HuH-7 (cell line): ENCODE measurements at regions not wholly inside any gene's neighbourhood (a gene's known extent, or its start where the extent isn't known, plus 50 kb on each side); places are given as distances from the start of the nearest gene placed in this dataset.

ENCODE experiments used
- DNase-seq: peaks from one replicate; pipeline ENCODE4 v3.0.0; 2011; ENCODE audit warnings: low spot score

DNA sequence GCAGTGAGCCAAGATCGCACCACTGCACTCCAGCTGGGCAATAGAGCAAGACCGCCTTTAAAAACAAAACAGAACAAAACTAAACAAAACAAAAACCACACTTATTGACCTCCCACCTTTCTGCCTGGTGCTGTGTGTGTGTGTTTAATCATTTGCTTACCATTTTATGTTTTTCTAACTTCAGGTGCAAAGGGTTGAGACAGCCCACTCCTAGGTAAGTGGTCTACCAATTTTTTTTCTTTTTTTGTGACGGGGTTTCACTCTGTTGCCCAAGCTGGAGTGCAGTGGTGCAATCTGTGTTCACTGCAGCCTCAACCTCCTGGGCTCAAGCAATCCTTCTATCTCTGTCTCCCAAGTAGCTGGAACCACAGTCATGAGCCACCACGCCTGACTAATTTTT is 65.8 kb downstream of the SALL1 start:
- DNase-seq: no peak

DNA sequence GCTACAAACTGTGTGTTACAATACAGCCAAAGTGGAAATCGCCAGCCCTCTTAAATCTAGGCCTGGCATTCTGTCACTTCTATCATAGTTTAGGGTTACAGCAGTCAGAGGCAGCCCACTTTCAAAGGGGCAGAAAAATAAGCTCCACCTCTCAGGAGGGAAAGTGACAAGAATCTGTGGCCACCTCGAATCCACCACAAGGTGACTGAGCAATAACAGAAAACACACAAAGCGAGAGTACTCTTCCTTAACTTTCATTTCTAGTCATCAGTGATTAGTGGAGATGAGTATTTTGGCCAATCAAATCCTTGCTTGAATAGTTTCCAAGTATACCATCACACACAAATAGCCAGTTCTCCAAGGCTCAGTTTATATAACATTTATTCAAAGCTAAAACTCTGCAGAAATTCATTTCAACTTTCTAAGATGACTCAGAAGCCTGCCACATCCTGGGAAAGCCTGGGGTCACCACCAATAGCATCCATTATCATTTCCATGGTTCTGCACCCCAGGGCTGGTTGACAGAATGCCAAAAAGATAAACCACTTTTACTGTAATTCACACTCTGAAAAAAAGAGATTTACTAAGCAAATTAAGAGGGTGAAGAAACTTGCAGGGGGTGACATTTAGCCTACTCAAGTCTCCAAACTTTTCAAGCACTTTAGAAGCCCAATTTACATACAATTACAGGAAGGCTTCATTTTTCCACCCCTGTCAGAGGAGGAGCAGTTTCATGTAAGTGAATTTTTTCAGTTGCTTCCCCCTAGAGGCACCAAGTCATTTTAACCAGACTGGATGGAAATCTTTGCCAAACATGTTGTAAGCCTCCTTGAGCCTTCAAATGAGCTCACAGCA is 66.8 kb downstream of the SALL1 start:
- no peak for DNase-seq

DNA sequence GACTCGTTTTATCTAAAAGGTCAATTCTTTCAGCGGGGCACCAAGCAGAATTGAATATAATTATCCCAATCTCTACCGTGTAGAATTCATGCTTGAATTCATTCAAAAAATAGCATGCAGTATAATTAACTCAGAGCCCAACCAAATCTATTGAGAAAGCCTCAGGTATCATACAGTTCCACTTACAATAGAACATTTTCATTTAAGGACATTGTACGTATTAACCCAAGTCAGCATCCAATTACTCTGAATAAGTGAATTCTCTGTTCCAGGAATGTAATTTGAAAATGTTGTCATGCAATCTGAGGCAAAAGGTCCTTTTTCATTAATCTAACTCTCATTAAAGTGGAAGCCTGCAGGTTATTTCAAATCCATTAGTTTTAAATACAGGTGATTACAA is 78.5 kb downstream of the SALL1 start:
- no peak for DNase-seq

DNA sequence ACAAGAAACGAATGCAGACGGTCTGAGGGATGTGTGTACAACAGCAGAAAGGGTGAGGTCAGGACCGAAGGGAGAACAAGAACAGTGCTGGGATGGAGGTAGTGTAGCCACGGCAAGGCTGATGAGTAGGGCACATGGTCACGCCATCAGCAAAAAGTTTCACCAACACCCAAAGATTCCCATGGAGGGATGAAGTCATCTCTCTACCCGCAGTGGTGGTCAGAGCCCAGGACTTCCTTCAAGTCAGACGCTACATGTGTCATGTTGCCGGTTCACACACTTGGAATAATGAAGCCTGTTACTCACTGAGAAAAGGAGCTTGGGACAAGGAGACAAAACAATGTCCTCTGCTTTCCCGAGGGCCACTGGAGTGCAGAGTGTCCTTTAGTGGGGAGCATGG is 79.7 kb downstream of the SALL1 start:
- DNase-seq: no peak

DNA sequence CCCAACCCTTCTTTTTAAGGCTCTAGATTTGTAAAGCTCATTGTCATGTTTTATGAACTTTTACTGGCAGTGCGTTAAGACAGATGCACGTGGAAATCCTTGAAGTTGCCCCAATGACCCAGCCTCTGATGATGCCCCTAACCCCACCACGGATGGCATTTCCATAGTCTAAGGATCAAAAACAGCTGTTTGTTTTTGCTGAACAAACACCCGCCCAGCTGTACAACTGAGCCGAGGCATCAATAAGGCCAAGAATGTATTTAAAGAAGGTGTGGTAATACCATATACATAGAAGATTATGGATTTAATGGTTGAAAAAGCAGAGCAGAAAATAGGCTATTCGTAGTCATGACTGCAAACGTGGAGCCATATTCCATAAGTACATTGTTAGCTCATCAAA is 83.7 kb downstream of the SALL1 start:
- DNase-seq: no peak

DNA sequence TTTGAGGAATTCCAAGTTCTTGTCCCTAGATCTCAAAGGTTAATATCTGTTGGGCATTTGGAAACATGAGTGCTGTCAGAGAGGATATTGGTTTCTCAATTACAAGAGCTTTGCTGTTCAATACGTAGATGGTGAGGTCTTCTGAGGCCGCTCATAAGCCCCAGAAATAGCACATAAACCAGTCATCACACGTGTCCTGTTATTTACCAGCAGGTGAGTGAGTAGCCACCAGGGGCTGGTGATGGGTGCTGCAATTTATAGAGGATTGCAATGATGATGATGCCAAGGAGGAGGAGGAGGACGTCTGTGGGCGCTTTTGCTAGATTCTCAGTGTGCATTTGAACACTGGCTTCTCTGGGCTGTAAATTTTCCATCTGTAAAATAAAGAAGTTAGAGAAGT is 89.0 kb downstream of the SALL1 start:
- DNase-seq: no peak

DNA sequence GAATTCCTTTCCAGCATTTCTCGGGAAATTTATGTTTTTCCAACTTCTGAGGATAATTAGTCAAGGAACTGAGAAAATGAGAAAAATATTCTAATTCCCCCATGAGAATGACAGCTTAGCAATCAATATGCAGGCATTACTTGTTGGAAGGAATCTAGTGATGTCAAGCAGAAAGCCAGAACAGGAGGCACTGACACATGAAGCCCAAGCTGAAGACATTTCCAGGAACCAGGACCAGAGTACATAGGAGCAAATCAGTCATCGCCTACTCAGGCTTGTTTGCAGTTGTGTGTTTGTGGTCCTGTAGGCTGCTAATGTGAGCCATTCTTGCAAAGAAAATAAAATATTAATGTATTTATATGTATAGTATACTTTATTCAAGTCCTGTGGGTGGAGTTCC is 89.7 kb downstream of the SALL1 start:
- no peak for DNase-seq

DNA sequence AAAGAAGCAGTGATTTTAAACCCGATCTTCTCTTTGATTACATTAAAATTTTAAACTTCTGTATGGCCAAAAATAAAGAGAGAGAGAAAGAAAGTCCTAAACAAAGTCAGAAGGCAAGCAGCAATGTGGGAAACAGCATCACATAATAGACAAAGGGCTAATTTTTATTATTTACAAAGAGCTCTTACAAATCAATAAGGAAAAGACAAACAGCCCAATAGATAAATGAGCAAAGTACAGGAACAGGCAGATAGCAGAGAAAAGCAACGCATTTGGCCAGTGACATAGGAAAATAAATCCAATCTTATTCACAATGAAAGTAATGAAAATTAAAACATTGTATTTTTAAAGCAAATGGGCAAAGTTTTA is 93.1 kb downstream of the SALL1 start:
- no peak for DNase-seq

DNA sequence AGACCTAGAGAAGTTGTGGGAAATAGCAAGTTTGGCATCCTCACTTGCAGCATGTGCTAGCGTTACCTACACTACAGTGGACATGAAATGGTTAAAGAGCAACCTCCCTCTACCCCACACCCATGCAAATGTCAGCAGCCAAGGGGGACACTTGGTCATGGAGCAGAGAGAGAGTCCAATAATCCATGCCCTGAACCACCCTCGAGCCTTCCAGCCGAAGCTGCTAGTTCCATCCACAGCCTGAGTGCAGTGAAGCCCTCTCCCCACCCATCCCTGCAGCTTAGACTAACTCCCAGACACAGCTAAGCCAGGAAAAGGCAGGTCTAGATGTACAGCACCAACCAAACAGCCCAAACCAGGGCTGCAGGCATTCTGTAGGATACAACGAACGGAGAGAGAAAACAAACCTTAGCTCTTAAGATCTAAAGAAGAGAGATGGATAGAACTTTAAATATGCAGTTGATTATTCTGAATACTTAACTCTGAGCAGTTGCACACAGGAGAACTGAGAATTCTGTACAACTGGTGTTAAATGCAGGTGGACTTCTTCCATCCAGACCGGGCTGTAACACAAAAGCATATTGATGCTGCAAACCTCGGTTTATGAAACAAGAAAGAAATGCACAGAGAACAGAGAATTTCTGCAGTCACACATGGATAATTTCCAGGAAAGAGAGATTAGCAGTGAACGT is 93.8 kb downstream of the SALL1 start:
- DNase-seq: no peak

DNA sequence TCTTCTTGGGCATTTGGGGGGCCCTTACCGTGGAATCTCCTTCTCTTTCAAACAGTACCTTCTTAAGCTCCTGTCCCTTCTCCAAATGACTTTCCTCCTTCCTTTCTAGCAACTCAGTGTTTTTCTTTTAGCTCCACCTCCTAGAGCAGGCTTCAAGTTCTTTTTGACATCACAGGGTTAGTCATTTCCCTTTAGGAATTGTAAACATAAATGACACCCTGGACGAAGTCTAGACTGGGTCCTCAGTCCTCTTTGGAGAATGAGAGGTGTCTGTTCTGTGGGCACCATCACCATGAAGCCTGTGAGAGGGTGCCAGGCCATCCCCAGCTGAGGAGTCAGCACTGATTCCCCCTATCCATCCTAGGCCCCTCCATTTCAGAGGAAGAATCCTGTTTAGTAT is 94.7 kb downstream of the SALL1 start:
- DNase-seq: no peak

DNA sequence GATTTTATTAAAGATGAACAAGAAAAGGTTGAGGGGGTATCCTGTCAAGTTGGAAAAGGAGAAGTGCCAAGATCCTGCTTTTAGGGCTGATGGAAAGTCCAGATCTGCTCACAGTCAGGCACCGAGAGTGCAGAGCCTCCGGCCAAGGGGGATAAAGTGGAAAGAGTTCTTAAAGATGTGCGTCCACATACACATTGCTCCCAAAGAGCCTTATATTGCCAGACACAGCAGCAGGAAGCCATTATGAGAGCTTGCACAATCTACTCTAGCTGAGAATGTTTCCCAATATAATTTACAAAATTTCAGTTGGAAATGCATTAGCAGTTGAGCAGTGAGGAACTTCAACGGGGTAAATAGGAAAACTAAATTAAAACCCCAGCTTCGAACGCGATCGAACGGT is 95.6 kb downstream of the SALL1 start:
- DNase-seq: no peak

DNA sequence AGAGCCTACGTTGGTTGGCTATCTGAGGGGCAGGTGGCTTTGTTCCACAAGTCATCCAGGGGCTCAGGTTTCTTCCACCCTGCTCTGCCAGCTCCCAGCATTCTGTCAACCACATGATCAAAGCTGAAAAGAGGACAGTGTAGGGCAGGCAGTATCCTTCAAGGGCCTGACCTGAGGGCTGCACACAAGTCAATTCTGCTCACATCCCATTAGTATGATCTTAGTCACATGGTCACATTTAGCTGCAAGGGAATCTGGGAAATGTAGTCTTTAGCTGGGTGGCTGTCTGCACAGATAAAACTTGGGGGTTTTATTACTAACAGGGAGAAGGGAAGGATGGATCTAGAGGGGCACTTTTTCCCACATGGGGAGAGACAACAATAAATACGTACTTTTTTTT is 97.3 kb downstream of the SALL1 start:
- DNase-seq: no peak

DNA sequence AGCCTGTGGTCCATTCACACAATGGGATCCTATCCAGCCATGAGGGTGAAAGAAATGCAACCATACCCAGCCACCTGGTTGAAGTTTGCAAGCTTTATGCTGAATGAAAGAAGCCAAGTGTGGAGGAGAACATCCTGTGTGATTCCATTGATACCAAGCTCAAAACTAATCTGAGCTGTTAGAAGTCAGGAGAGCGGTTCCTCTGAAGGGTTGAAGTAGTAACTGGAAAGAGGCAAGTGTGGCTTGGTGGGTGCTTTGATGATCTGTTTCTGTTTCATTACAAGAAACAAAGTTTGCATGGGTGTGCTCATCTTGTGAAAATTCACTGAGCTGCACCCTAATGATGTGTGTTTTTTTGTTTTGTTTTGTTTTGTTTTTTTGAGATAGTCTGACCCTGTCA is 99.4 kb downstream of the SALL1 start:
- DNase-seq: no peak

DNA sequence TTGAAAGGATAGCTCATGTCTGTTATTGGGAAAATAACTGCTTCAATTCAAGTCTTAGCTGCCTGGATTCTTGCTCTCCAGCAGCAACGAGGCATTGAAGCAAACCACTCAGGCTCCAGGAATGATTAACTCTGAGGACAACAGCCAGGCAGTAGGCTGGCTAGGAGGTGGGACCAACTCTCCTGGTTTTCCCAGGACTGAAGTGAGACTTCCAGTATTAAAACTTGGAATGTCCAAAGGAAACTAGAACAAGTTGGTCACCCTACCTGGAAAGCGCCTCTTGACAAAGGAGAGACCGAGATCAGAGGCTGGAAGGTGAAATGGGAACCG is 100.7 kb downstream of the SALL1 start:
- DNase-seq: peak; percentile 36

DNA sequence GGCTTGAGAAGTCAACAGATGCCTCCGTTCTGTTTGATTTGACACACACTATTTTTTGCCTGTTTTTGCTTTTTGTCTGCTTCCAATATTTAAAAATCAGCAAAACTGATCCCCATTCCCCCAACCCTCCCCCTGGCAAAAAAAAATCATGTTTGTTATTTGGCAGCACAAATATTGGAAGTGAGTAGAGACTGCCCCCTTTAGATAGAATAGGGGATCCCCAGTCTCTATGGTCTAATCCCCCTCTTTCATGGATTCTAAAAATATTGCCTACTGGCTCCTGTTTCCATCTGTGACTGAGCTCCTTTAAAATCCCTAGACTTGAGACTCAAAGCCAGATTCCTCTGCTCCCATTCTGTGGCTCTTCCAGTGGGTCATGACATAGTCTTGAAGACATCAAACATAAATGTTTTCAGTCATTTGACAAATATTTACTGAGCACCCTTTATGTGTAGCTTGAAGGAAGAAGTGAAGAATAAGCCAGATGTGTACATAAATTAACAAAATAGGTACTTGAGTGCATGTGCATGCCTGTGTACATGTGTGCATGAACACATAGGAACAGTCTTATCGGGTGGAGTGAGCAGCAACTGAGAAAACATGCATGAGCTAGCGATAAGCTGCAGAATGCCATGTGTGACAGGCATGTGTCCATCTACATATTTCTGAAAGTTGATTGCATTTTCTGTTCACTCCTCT is 101.2 kb downstream of the SALL1 start:
- DNase-seq: no peak

DNA sequence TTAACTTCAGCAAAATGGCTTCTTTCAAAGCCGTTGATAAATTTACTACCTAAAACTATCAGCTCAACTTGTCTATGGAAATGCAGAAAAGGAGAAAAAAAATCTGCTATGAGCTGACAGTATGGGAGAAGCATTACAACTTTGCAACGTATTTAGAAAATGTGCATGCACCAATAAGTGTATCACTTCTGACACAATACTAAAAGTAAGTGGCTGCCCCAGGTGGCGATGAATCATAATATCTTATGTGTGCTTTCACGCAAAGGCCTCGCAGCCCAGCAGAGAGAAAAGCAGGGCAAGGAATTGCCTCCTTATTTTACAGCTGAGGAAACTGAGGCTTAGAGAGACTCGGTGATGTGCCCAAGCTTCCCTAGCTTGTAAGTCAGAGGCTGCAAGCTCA is 101.8 kb downstream of the SALL1 start:
- no peak for DNase-seq

DNA sequence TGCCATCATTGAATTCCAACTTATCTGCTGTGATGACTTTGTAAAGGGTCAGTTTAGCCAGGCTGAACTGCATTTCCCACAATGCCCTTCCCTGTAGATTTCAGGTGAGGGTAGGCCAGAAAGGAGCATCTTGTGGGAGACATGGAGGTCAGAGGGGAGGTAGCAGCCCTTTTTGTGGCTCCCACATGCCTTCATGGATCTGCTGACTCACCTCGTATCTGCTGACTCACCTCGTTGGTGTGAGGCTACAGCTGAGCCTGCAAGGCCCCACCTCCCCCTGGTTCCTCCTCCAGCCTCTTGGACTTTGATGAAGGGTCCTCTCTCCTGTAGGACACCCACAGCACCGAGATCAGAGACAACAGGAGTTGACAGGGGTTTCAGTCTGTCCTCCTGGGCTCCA is 102.5 kb downstream of the SALL1 start:
- DNase-seq: no peak

DNA sequence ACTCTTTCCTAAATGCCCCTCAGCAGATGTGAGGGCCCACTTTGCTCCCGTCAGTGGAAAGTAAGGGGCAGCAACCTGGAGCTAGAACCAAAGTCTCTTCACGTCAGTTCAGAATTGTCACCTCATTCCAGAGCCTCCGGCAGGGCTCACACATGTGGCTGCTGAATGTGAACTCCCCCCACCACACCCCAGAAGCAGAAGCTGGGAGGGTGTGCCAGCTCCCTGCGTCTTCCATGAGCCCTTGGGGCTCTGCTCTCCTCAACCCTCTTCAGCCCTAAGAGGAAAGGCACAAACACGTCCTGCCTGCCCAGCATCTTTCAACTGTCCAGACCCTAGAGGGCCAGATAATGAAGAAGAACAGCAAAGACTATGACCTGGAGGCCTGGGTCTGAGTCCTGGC is 105.3 kb downstream of the SALL1 start:
- DNase-seq: no peak

DNA sequence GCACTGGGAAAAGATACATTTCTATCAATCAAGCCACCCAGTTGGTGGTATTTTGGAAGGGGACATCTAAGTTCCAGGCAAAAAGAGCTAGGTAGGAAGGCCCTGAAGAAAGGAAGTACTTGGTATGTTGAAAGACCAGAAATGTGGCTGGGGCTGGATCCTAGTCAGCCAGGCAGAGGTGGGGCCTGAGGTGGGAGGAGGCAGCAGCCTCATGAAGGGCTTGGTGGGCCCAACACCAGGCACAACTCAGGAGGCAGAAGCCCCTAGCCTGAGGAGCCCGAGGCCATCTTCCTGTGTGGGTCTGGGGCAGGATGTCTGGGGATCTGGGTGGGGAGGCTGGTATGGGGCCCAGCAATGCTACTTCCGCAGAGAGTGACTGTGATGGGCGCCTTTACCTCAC is 105.9 kb downstream of the SALL1 start:
- no peak for DNase-seq

DNA sequence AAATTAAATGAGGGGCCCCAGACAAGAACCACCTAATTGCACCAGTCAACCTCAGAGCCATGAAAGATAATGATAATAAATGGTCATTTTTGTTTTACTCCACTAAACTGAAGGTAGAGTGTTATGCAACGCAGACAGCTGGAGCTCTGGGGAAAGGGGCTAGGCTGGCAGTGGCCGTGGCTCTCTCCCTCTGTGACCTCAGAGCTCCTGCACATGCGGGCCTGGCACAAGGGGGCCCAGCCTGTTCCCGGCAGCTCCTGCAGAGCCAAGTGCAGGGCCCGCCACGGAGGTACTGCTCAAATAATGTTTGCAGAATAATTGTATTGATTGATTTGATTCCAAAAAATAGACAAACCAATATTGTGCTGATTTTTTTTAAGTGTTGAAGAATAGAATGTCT is 109.5 kb downstream of the SALL1 start:
- DNase-seq: no peak

DNA sequence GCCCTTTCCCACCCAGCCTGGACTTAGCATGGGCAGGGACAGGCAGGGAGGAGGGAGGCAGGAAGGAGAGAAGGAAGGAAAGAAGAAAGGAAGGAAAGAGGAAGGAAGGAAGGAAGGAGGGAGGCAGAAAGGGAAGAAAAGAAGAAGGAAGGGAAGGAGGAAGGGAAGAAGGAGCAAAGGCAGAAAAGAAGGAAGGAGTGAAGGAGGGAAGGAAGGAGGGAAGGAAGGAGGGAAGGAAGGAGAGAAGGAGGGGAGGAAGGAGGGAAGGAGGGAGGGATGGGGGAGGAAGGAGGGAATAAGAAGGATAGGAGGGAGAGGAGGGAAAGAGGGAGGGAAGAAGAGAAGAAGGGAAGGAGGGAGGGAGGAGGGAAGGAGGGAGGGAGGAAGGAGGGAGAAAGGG is 110.4 kb downstream of the SALL1 start:
- DNase-seq: no peak

DNA sequence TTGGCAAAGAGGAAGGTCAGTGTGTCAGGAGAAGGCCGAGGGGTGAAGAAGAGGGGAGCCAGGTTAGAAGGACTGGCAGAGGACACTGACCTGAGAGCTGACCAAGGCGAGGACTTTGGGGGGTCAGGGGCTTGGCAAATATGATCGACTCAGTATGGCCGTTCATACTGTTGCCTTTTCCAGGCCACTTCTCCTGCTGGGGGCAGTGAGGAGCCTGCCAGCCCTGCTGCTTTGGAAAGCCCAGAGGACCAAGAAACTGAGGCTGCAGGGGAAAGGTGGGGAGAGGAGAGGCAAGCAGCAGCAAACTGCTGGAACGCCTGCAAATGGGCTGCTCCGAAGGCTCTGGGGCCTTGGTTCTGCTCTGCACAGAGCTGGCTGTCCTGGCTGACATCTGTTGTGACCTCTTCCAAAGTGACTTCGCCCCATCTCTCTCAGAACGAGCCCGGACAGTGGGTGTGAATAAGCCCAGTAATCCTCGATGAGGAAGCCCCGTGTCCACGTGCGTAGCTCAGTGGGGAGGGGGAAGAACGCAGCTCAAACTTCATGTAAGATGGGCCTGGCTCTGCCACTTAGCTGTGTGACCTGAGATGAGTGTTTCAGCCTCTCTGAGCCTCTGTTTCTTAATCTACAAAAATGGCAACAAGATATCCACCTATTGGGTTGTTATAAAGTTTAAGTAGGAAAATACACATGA is 111.3 kb downstream of the SALL1 start:
- no peak for DNase-seq

DNA sequence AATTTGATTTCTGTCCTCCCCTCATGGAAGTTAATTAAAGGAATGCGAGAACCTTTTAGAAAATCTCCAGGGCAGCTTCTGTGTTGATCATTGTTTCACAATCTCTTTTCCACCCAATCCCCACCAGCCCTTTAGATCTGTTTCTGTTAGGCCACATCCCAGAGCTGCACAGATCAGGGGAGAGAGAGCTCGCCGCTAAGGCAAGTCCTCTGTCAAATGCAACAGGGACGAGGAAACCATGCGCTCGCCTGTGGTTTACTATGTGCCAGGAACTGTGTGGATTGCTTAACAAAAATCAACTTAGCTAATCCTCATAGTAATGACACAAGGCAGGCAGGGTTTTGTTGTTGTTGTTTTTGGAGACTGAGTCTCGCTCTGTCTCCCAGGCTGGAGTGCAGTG is 115.4 kb downstream of the SALL1 start:
- DNase-seq: no peak
